Dermis blood vessel endothelial cell (primary cell): ENCODE measurements at regions not wholly inside any gene's neighbourhood (a gene's known extent, or its start where the extent isn't known, plus 50 kb on each side); places are given as distances from the start of the nearest gene placed in this dataset.
A peak's percentile ranks its signal among the peaks of the same experiment; 100 is the strongest.
"Not testable (repeated sequence)": the region's sequence is repeated elsewhere in the genome, so short reads cannot be mapped to it uniquely, and the experiment has no call there.

ENCODE experiments used
- DNase-seq: peaks from one replicate; pipeline ENCODE4 v3.0.0; 2010

DNA sequence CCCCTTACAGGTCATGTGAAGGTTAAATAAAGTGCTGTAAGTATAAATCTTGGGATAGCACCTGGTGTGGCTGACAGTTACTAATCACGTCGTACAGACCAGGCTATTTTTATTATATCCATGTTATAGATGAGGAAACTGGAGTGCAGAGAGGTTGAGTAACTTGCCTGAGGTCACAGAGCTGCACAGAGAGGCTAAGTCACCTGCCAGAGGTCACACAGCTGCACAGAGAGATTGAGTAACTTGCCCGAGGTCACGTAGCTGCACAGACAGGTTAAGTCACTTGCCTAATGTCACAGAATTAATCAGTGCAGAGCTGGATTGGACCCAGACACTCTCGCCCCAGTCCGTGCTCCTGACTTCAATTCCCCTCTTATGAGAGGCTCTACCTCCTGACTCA is 171.5 kb downstream of the NUP210 start:
- DNase-seq: no peak

DNA sequence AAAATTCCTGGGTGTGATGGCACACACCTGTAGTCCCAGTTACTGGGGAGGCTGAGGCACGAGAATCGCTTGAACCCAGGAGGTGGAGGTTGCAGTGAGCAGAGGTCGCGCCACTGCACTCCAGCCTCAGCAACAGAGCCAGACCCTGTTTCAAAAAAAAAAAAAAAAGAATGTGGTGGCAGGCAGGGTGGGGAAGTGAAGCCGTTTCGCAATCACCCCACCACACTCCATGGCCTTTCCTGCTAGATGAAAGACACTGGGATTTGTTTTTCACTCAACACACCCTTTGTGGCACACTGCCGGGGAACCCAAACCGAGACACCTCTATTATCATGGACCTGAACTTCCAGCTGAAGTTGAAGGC is 172.4 kb upstream of the IQSEC1 start:
- no peak for DNase-seq

DNA sequence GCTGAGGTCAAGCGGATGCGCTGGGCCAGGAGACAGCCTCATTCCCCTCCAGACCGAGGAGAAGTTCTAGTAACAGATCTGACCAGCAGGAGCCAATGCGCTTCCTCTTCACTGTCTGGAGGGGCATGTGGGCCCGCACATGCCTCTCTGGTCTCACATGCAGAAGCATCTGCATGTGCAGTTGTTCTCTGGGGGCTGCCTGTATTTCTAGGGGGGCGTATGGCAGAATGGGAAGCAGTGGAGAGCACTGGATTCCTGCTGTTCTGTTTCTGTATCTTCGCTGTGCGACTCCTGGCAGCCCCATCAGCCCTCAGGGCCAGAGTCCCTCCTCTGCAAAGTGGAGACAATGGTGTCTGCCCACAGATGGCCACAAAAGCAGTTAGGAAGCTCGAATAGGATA is 170.4 kb upstream of the IQSEC1 start:
- DNase-seq: no peak

DNA sequence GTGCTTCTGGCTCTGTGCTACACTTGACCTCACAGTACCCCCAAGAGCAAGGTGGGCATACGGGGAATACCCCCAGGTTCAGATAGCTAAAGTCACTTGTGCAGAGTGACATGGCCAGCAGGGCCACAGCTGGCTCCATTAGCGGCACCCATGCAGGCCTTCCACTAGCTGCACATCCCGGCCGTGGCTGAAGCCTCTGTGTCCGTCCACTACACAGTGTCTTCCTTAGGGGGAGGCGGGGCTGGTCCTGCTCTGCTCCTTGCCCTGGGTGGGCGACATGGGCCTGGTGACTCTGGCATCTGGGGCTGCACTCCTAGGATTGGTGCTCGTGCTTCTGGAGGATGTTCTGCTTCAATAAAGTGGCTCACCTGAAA is 169.1 kb upstream of the IQSEC1 start:
- no peak for DNase-seq

DNA sequence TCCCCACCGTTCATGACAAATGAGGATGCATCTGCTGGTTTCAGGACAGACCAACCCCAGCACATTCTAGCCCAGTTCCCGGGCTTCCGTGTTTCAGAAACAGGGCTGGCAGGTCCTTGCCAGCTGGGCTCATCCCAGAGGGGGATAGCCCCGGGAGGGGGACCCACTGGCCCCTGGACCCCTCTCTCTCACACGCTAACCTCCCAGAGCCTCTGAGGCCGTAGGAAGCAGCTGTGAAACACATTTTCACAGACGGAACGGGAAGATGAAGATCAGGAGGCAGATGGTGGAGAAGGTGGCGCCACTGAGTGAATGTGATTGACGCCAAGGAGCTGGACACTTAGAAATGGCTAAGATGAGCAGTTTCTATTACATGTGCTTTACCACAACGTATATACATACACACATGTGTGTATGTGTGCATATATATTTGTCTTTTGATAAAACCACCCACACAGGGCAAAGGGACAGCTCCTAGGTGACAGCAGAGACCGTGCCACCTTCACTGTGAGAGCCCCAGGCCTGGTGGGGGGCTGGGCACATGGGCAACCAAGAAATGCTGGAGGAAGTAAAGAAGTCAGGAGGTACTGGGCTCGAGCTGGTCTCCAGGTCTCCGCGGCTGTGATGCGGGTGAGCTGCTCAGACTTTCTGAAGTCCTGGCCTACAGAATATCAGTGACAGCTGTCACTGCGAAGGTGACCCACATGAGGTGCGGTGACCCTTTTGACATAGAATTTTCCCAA is 168.6 kb upstream of the IQSEC1 start:
- no peak for DNase-seq

DNA sequence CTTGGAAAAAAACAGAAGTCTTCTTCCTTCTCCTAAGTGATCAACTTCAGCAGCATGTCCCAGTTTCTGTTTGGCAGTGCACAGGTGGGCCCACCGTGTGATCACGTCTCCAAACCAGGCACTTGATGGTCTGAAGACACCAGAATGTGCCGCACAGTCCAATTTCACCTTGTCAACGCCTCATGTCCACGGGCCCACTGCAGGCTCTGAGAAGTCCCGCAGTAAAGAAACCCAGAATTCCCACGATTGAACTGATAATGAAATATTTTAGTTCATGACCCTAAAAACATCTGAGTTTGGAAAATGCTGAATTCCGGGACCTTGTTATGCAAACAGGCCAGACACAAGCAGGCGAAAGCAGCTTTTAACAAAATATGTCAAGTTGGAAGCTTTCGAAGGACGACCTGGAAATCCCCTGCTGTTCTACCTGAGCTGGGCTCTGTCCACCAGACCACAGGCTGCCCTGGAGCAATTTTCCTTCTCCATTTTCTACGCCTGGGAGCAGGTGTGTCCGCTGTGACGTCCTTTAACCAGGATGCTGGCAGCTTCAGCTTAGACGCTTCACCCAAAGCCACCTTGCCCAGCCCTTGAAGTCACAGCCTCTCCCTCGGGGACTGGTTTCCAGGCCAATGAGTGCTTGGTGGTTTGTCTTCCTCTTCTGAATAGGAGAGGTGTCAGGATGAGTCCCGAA is 167.8 kb upstream of the IQSEC1 start:
- no peak for DNase-seq

DNA sequence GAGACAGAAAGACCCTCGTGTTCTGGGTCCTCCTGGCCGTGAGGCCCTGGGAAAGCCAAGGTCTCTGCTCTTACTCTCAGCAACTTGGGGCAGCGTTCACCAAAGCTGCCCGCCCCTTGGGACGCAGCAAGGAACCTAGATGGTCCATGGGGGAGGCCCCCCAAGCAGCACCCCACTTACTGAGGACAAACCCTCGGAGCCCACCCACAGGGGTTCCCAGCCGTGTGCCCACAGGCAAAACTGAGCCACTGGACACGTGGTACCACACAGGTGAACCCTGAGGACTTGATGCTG is 166.2 kb upstream of the IQSEC1 start:
- no peak for DNase-seq

DNA sequence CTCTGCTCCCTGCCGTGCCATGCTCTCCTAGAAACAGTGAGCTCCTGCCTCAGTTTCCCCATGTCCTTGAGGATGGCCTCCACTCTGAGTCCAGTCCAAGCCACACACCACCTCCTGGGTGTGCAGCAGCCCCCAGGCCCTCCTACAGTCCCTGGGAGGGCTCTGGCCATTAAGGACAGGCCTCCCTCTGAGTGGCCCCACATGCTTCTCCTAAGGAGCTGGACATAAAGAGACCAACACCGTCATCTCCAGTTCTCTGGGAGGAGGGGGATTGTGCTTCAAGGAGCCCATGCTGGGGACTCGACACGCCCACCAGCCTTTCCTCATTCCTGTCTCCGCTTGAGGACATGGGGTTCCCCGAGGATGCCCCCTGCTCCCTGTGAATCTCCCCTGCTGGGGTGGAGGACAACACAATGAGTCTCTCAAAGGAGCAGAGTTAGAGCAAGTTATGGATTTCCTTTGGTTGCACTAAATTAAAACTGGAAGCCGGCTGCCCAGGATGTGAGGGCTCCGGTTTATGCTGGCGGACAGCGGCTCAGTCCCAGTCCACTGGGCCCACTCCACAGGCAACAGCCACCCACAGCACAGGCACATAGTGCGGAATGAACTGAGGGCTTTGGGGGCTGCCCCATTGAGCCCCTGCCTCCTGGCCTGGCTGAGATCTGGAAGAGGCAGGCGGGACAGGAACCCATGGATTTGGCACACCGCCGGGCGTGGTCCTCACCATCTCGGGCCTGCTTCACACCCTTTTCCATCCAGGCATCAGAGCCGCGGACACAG is 165.6 kb upstream of the IQSEC1 start:
- DNase-seq: no peak

DNA sequence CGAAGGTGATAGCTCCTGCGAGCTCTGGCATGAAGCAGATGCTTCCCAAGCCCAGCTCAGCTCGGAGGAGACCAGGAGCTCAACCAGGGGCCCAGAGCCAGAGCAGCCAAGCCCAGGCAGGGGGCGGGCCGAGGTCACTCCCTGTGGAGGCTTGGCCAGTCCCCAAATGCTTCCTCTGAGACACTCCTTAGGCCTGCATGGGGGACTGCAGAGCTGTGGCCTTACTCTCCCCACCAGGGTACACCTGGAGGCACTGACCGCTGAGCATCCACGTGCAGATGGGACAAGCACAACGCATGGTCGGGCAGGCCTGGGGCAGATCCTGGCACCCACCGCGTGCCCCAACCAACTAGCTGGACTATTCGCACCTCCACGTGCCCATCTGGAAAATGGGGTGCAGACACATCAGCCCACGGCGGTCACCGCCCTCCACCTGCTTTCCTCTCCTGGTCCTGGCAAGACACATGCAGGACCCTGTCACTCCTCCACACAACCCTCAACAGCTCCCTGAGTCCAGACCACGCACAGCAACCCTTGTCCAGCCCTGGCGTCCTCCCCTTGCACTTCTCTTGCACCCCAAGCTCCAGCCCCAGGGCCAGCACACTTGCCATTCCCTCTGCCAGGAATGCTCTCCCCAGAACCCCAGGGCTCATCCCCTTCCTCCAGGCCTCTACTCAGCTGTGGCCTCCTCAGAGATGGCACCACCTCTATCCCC is 164.7 kb upstream of the IQSEC1 start:
- DNase-seq: no peak

DNA sequence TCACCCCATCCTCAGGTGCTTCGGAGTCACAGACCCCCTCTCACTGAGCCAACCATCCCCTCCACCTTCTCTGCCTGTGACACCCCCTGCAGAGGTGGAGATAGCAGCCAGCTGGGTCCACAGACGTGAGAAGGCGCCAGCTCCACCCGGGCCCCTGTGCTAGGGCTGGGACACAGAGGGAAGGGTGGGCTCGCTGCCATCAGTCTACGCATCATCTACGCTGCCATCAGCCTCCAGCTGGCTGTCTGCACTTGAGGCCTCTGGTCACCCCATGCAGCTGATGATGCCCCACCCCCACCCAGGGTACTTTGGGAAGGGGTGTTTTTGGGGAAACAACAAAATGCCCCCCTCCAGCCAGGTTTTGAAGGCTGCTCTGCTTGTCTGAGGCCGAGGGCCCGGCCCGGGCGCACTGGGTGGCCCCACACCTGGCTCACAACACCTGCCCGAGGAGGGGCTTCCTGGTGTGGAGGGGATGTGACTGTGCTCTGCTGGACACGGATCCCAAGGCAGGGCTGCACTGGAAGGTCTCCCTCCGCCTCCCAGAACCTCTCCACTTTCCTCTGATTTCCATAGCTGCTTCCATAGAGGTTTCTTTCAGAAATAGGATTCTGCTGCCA is 163.4 kb upstream of the IQSEC1 start:
- no peak for DNase-seq

DNA sequence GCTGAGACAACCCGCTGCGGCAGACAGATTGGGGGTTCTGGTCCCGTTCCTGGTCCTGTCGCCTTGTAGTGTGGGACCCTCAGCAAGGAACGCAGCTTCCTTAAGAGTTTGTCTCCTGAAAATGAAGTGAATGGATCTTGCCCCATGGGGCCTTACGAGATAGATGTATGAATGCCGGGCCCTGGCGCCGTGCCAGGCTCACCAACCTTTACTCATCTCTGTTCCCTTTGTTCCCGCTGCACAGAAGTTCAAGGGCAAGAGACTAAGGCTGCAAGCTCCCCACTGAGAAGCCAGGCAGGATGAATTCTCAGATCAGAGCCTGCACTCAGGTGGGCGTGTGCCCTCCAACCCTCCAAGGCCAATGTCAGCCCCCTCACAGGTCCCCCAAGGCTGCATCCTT is 162.7 kb upstream of the IQSEC1 start:
- DNase-seq: no peak

DNA sequence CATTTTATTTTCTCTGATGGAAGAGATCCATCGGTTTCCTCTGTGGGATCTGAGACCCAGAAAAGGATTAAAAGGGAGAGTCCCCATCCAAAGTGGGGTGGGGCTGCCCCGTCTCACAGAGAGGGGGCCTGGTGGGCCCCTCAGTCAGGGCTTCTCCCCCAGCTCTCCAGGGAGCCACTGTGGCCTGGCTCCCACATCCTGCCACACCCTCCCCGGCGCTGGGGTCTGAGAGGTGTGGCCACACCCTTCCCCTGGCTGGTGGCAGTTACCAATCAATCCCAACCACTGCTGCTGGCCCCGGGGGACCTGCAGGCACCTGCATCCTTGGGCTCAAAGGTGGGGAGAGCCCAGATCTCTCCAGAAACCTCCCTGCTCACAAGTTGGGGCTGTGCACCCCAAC is 161.8 kb upstream of the IQSEC1 start:
- no peak for DNase-seq

DNA sequence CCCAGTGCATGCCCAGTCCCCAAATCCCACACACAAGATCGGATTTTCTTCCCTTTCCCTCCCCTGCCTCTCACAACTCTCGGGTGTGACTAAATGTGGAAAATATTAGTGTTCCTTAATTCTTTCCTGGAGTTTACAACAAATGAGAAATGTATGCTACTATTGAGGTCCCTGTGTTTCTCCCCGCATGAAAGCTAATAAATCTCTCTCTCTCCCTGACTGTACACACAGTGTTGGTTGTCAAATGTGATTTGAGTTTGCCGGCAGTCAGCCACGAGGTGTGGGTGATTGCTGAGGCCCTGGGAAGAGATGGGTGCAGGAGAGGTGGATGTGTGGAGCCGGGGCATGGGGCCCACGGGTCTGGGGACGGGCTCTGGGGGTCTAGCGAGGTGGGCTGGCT is 161.4 kb upstream of the IQSEC1 start:
- no peak for DNase-seq

DNA sequence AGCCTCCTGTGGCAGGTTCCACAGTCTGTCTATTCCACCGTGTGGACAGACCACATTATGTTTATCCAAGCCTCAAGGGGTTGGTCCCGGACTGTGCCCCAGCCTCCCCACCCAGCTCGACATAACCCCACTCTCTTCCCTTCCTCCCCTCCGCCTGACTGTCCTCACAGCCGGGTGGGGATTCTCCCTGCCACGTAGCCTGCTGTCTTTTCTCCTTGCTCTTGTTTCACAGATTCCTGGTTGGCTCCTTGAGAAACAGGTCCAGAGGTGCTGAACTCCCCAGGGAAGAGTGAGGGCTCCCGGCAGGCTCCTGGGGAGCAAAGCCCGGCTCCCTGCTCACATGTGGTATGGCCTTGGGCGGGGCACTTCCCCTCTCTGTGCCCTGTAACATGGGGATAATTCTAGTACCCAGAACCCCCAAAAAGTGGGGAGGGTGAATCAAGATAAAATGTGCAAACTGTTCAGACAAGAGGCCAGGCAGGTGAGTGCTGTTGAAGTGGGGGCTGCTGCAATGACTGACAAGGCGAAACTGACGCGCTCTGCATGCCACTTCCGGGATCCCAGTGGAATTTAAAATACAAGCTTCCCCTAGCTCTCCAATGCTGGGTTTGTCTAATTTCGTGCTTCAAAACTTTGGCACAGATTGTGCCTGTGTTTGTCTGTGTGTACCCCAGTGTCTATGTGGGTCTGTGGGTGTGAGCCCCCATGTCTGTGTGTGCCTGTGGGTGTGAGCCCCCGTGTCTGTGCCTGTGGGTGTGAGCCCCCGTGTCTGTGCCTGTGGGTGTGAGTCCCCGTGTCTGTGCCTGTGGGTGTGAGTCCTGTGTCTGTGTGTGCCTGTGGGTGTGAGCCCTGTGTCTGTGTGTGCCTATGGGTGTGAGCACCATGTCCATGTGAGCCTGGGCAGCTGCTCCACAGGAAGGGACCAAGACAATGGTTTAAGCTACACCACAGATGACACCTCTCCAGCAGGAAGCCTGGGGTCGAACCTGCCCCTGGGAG is 160.6 kb upstream of the IQSEC1 start:
- DNase-seq: no peak

DNA sequence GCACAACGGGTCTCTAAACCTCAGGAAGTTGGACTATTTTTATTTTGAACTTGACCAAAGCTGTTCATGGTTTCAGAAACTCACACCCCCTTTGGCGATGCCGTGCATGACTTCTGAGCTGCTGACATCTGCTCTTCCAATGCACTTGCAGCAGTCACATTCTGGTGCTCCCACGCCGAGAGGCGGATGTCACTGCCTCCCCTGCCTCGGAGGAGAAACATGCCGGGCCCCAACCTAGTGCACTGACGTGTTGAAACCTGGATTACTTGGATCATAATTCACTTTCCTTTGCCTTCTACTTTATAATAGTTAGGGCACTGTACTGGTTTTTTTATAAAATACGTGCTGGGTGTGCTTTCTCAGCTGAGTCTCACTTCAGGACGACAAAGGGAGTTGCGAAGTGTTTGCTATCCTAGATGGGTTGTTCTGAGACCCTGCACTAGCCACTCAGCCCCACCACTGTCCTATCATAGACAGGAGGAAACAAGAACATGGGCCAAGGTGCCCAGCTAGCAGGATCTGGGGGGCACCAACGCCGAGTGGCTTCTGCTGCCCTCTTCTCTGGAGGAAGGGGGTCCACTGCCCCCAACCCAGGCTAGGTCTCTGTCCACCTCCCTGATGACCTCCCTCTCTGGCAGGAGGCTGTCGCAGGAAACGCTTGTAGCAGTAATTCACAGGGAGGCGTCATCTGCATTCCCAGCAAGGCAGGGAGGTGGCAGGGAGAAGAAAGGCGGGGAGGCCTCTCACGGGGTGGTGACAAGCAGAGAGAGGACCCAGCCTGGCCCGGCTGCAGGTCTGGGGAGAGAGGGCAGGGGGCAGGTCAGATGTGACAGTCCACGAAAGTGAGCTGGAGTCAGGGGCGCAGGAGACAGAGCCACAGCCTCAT is 158.8 kb upstream of the IQSEC1 start:
- DNase-seq: no peak

DNA sequence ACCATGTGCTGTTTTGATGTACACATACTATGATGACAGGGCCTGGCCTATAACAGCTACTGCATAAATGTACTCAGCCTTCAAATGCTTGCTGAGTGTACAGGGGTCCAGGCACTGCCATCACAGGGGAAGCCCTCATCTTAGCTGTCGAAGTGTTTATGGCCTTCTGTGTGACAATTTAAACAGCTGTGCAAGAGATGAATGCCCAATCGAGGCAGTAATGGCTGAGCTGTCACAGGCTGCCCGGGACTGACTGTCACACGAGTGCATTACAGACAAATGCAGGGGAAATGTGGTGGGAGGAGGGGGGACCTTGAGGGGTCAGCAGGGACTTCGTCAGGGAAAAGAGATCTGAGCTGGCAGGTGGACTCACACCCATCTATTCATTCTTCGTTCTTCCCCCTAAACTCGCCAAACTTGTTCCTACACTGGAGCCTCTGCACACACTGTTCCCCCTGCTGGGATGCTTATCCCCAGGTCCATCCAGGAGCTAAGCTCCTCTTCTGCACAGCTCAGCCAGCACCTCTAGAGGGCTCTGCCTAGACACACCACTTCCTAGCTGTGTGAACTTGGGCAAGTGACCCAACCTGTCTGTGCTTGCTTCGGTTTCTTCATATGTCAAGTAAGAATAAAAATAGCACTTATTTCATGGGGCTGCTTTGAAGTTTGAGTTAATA is 156.2 kb upstream of the IQSEC1 start:
- peak; percentile 23 for DNase-seq

DNA sequence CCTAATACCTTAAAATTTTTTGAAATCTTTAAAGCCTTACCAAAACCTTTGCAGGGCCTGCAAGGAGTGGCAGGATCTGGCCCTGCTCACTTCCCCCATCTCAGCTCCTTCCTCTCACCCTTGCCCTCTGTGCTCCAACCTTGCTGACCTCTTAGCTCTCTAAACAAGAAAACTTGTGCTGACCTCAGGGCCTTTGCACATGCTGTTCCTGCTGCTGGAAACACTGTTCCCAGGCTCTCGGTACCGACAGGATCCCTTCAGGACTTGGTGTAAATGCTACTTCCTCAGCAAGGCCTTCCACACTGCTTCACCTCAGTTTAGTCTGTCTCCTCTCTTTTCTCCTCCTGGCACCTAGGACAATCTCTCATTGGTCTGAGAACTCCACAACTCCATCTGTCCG is 155.4 kb upstream of the IQSEC1 start:
- no peak for DNase-seq

DNA sequence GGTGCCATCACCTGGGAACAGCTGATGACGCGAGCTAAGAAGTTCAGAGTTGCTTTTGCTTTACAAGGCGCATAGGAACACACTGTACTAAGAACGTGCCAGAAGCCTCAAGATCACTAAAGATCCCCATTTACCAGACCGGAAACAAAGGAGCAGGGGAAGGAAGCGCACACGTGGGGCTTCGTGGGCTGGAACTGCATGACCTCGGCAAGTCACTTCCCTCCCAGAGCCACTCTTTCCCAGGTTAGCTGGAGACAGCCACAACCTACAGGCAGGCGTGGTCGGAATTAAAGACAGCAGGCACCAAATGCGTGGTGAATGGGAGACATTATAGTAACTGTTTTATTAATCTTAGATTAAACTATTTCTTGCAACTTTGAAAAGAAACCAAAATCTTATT is 154.9 kb upstream of the IQSEC1 start:
- DNase-seq: not testable (repeated sequence)

DNA sequence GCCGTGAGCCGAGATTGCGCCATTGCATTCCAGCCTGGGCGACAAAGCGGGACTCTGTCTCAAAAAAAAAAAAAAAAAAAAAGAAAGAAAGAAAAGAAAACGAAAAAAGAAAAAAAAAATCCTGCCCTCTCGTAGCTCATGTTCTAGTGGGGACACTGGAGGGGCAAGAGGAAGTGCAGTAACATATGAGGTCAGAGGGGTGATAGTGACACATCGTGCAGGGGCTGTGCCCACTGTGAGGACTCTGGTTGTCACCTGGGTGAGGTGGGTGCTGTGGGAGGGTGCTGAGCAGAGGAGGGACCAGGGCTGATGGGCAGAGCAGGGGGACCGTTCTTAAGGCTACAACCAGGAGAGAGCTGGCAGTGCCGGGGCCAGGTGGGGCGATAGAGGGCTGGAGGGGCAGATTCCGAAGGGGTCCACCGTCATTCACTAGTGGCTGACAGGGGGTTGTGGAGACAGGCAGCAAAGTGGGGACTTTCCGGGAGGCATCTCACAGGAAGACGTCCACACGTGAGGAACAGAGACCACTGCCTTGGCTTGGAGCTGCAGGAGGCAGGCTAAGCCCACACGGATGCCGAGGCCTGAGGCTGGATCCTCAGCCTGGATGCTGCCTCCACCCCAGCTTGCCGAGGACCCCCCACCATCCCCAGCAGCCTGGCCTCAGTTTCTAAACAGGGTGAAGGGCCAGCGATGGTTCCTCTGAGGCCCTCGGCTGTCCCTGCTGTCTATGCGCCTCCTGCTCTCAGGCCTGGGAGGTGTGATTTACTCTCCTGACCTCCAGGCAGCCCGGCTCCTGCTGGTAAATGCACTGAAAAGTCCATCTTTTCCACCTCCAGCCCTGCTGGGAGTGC is 154.3 kb upstream of the IQSEC1 start:
- no peak for DNase-seq
